Smooth muscle cell (in vitro differentiated cells): ENCODE measurements at regions not wholly inside any gene's neighbourhood (a gene's known extent, or its start where the extent isn't known, plus 50 kb on each side); places are given as distances from the start of the nearest gene placed in this dataset.

ENCODE experiments used
- DNase-seq: peaks from one replicate; lab custom pipeline; 2025; ENCODE audit not compliant: unreplicated experiment; lab: John Stamatoyannopoulos, UW
- H2AFZ ChIP-seq: fragments of 200-600 bp; sonication (generic); 2 replicates; pipeline ENCODE4 v1.6.0; 2016; ENCODE audit warnings: antibody characterized with exemption, low read depth, mild to moderate bottlenecking
- H3F3A ChIP-seq: fragments of 200-600 bp; sonication (generic); 2 replicates; pipeline ENCODE4 v1.6.0; 2017; ENCODE audit warnings: antibody characterized with exemption, low read depth
- H3K27ac ChIP-seq: fragments of 200-600 bp; sonication (generic); 2 replicates; pipeline ENCODE4 v1.5.1; 2016; ENCODE audit warnings: low read depth, mild to moderate bottlenecking
- H3K27me3 ChIP-seq: fragments of 200-600 bp; sonication (generic); 2 replicates; pipeline ENCODE4 v1.6.1; 2016; ENCODE audit warnings: low read depth, mild to moderate bottlenecking
- H3K36me3 ChIP-seq: fragments of 200-600 bp; sonication (generic); 2 replicates; pipeline ENCODE4 v1.5.1; 2016; ENCODE audit warnings: low read depth
- H3K4me1 ChIP-seq: fragments of 200-600 bp; sonication (generic); 2 replicates; pipeline ENCODE4 v1.5.1; 2016; ENCODE audit warnings: low read depth
- H3K4me2 ChIP-seq: fragments of 200-600 bp; sonication (generic); 2 replicates; pipeline ENCODE4 v1.6.0; 2016; ENCODE audit warnings: mild to moderate bottlenecking
- H3K4me3 ChIP-seq: fragments of 200-600 bp; sonication (generic); 2 replicates; pipeline ENCODE4 v1.5.1; 2016; ENCODE audit warnings: mild to moderate bottlenecking
- H3K79me2 ChIP-seq: fragments of 200-600 bp; sonication (generic); 2 replicates; pipeline ENCODE4 v1.6.0; 2016; ENCODE audit warnings: low read depth, mild to moderate bottlenecking
- H3K9ac ChIP-seq: fragments of 200-600 bp; sonication (generic); 2 replicates; pipeline ENCODE4 v1.6.0; 2016; ENCODE audit warnings: low read depth
- H3K9me3 ChIP-seq: fragments of 200-600 bp; sonication (generic); replicated peaks from 2 replicates; pipeline ENCODE4 v1.5.1; 2016; ENCODE audit warnings: low read depth
- H4K20me1 ChIP-seq: fragments of 200-600 bp; sonication (generic); 2 replicates; pipeline ENCODE4 v1.6.0; 2016; ENCODE audit warnings: low read depth
- CTCF ChIP-seq: fragments of 200-600 bp; sonication (generic); IDR thresholded peaks from 2 replicates; pipeline ENCODE4 v1.5.1; 2017; ENCODE audit warnings: borderline replicate concordance, mild to moderate bottlenecking, antibody characterized with exemption; ENCODE audit not compliant: insufficient read depth, poor library complexity, severe bottlenecking
- WGBS: methylation state at CpG from one replicate; pipeline ENCODE4 v1.1.7; 2016; ENCODE audit warnings: low lambda C conversion rate; 5-methylcytosine and 5-hydroxymethylcytosine counted together

- no peaks in the 10 kb centered on the region for H3F3A ChIP-seq
- no peak for TF ChIP-seq CTCF
- no peaks in the 10 kb centered on the region for H3K4me1 ChIP-seq
- H4K20me1 ChIP-seq: no peaks in the 10 kb centered on the region
- no peak overlapping the region for H3K27ac ChIP-seq
- no peak overlapping the region for H3K4me2 ChIP-seq
- H3K79me2 ChIP-seq: no peaks in the 10 kb centered on the region
- no peak overlapping the region for H2AFZ ChIP-seq
- H3K9me3 ChIP-seq: no peaks in the 10 kb centered on the region
- no peak overlapping the region for H3K9ac ChIP-seq
- H3K4me3 ChIP-seq: no peak overlapping the region
- 81% methylated on average over 4 of the region's 4 CpGs for WGBS
- H3K27me3 ChIP-seq: no peaks in the 10 kb centered on the region
- DNase-seq: no peak
- H3K36me3 ChIP-seq: no peaks in the 10 kb centered on the region
These were observed 142.4 kb downstream of the QRSL1 start for GRCh38 chr6:106771822-106772221.

- 100% methylated on average over 1 of the region's 1 CpG for WGBS
- Histone ChIP-seq H3K27me3 (no peaks in the 10 kb centered on the region), H3K4me3 (no peak overlapping the region)
These were observed 141.3 kb downstream of the QRSL1 start for GRCh38 chr6:106770663-106771062.

GRCh38 chr6:106770081-106770480 lies 140.7 kb downstream of the QRSL1 start:
- no peaks in the 10 kb centered on the region for H3K79me2 ChIP-seq
- H3K4me2 ChIP-seq: no peak overlapping the region
- no peak overlapping the region for H2AFZ ChIP-seq
- H3K4me1 ChIP-seq: no peaks in the 10 kb centered on the region
- no peak for TF ChIP-seq CTCF
- DNase-seq: no peak
- no peak overlapping the region for H3K9ac ChIP-seq
- 94% methylated on average over 1 of the region's 1 CpG for WGBS
- H3K27ac ChIP-seq: no peak overlapping the region
- H3F3A ChIP-seq: no peaks in the 10 kb centered on the region
- no peaks in the 10 kb centered on the region for H3K27me3 ChIP-seq
- H3K4me3 ChIP-seq: no peak overlapping the region
- no peaks in the 10 kb centered on the region for H3K9me3 ChIP-seq
- no peaks in the 10 kb centered on the region for H4K20me1 ChIP-seq
- H3K36me3 ChIP-seq: no peaks in the 10 kb centered on the region

More at GRCh38 chr6:106770663-106771062, 141.3 kb downstream of the QRSL1 start:
- Histone ChIP-seq H3K9ac (no peak overlapping the region), H3K9me3 (no peaks in the 10 kb centered on the region), H2AFZ (no peak overlapping the region), H3K4me2 (no peak overlapping the region), H3K4me1 (no peaks in the 10 kb centered on the region), H3K79me2 (no peaks in the 10 kb centered on the region), H4K20me1 (no peaks in the 10 kb centered on the region), H3F3A (no peaks in the 10 kb centered on the region), H3K36me3 (no peaks in the 10 kb centered on the region), H3K27ac (no peak overlapping the region)
- no peak for DNase-seq
- TF ChIP-seq CTCF: no peak

GRCh38 chr6:106767271-106767670 lies 137.9 kb downstream of the QRSL1 start:
- no peaks in the 10 kb centered on the region for H3K79me2 ChIP-seq
- H3K9me3 ChIP-seq: no peaks in the 10 kb centered on the region
- no peak overlapping the region for H3K4me2 ChIP-seq
- no peak for TF ChIP-seq CTCF
- no peaks in the 10 kb centered on the region for H3F3A ChIP-seq
- DNase-seq: no peak
- no peaks in the 10 kb centered on the region for H3K27me3 ChIP-seq
- no peak overlapping the region for H3K9ac ChIP-seq
- H4K20me1 ChIP-seq: no peaks in the 10 kb centered on the region
- H3K36me3 ChIP-seq: no peaks in the 10 kb centered on the region
- 89% methylated on average over 1 of the region's 1 CpG for WGBS
- H3K4me3 ChIP-seq: no peak overlapping the region
- no peaks in the 10 kb centered on the region for H3K4me1 ChIP-seq
- no peak overlapping the region for H2AFZ ChIP-seq
- H3K27ac ChIP-seq: no peak overlapping the region
